ENCODE measurements at regions not wholly inside any gene's neighbourhood (a gene's known extent, or its start where the extent isn't known, plus 50 kb on each side); places are given as distances from the start of the nearest gene placed in this dataset.

DNA sequence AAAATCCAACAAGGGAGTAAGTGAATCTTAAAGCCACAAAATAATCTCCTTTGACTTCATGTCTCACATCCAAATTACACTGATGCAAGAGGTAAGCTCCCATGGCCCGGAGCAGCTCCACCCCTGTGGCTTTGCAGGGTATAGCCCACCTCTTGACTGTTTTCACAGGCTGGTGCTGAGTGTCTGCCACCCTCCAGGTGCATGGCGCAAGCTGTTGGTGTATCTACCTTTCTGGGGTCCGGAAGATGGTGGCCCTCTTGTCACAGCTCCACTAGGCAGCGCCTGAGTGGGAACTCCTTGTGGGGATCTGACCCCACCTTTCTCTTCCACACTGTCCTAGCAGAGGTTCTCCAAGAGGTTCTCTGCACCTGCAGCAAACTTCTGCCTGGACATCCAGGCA lies 1051.1 kb upstream of the CDH6 start:
- no peak for DNase-seq
- no peak overlapping the region for H2AK5ac ChIP-seq (ENCODE audit: insufficient read length, low read length)
- H2AFZ ChIP-seq (ENCODE audit: low read length), result no peak overlapping the region
- no peak overlapping the region for H2BK5ac ChIP-seq (ENCODE audit: insufficient read length, low read length)
- Mint-ChIP-seq H3K36me3 (ENCODE audit: insufficient read depth in 1 of 3, low read depth in 3 of 3) (peaks cover 16 to 39% (median 19%) of the 10 kb centered on the region in 3 experiments), H3K9me3 (peaks cover 32 to 34% of the 10 kb centered on the region in 2 experiments), H3K27ac (no peak overlapping the region), H3K4me3 (no peak overlapping the region), H3K4me1 (no peaks in the 10 kb centered on the region; a peak in 2 of 4 replicates), H3K27me3 (ENCODE audit: low read depth) (no peaks in the 10 kb centered on the region; the same call in 1 of the 2 replicates)
- no peaks in the 10 kb centered on the region for H3K4me1 ChIP-seq (ENCODE audit: insufficient read depth, low read length)
- no peak overlapping the region for H4K91ac ChIP-seq (ENCODE audit: insufficient read length, low read depth, low read length)
- H3K56ac ChIP-seq (ENCODE audit: insufficient read length, low read depth, low read length), result no peak overlapping the region
- H3K9me3 ChIP-seq (ENCODE audit: control insufficient read depth, low read depth, low read length), result peaks cover 14% of the 10 kb centered on the region
- H3K79me2 ChIP-seq (ENCODE audit: insufficient read depth, low read length), result no peaks in the 10 kb centered on the region
- H3K4me2 ChIP-seq (ENCODE audit: insufficient read depth, insufficient read length, low read length), result no peak overlapping the region
- no peaks in the 10 kb centered on the region for H3K27me3 ChIP-seq (ENCODE audit: insufficient read depth, low read length)
- H3K18ac ChIP-seq (ENCODE audit: insufficient read length, low read depth, low read length), result no peak overlapping the region
- no peak overlapping the region for H2BK20ac ChIP-seq (ENCODE audit: low read depth, low read length, poor library complexity, severe bottlenecking)
- H3T11ph ChIP-seq (ENCODE audit: low read length), result no peak overlapping the region
- H3K23ac ChIP-seq (ENCODE audit: insufficient read length, low read depth, low read length), result no peak overlapping the region
- no peak overlapping the region for H3K14ac ChIP-seq (ENCODE audit: insufficient read depth, low read length)
- WGBS (ENCODE audit: extremely low coverage, insufficient read length, low lambda C conversion rate), result no CpG with 5 or more reads among the region's 4 CpGs
- H4K20me1 ChIP-seq (ENCODE audit: control insufficient read depth, insufficient read depth, insufficient read length), result no peaks in the 10 kb centered on the region
- TF ChIP-seq, protein P1, sequence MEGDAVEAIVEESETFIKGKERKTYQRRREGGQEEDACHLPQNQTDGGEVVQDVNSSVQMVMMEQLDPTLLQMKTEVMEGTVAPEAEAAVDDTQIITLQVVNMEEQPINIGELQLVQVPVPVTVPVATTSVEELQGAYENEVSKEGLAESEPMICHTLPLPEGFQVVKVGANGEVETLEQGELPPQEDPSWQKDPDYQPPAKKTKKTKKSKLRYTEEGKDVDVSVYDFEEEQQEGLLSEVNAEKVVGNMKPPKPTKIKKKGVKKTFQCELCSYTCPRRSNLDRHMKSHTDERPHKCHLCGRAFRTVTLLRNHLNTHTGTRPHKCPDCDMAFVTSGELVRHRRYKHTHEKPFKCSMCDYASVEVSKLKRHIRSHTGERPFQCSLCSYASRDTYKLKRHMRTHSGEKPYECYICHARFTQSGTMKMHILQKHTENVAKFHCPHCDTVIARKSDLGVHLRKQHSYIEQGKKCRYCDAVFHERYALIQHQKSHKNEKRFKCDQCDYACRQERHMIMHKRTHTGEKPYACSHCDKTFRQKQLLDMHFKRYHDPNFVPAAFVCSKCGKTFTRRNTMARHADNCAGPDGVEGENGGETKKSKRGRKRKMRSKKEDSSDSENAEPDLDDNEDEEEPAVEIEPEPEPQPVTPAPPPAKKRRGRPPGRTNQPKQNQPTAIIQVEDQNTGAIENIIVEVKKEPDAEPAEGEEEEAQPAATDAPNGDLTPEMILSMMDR (conservative IDR thresholded peaks at IDR 0.05), result no peak
- no peak overlapping the region for H2BK12ac ChIP-seq (ENCODE audit: insufficient read length, low read depth, low read length)
- no peaks in the 10 kb centered on the region for H3K23me2 ChIP-seq (ENCODE audit: insufficient read length, low read depth, low read length, poor library complexity, severe bottlenecking)
- no peak overlapping the region for H4K8ac ChIP-seq (replicated peaks; ENCODE audit: insufficient read length, low read depth, low read length)
- H2BK15ac ChIP-seq (ENCODE audit: low read depth, low read length), result no peak overlapping the region
- H3K4ac ChIP-seq (ENCODE audit: low read depth, low read length), result no peak overlapping the region
- H3K79me1 ChIP-seq (ENCODE audit: insufficient read depth, low read depth, low read length, poor library complexity, severe bottlenecking), result no peaks in the 10 kb centered on the region
- H2BK120ac ChIP-seq (ENCODE audit: low read depth, low read length, poor library complexity, severe bottlenecking), result no peak overlapping the region
- no peak overlapping the region for H3K27ac ChIP-seq (ENCODE audit: insufficient read length, low read depth, low read length)
- H4K5ac ChIP-seq (ENCODE audit: insufficient read length, low read depth, low read length), result no peak overlapping the region
- H3K9ac ChIP-seq (ENCODE audit: extremely low read depth, insufficient read length, low read length), result no peak overlapping the region

Data from H9 (cell line).